Kidney (tissue), 13 donors: ENCODE measurements at regions not wholly inside any gene's neighbourhood (a gene's known extent, or its start where the extent isn't known, plus 50 kb on each side); places are given as distances from the start of the nearest gene placed in this dataset.
A peak's percentile ranks its signal among the peaks of the same experiment; 100 is the strongest.

ENCODE experiments used
- DNase-seq, 5 donors: peaks; one replicate each; pipeline ENCODE4 v3.0.0-alpha.2; 2013 to 2020
- FAIRE-seq: peaks from 2 replicates; lab custom pipeline; 2012; peaks lifted over from hg19 to GRCh38; lab: Jason Lieb, UNC
- H3K27ac ChIP-seq, 2 donors: one replicate each; pipeline ENCODE4 v1.7.0; 2013; ENCODE audit warnings: low read depth in 2 of 2, low read length in 2 of 2, inconsistent platforms in 1 of 2
- H3K27me3 ChIP-seq: one replicate; pipeline ENCODE4 v1.7.1; 2013; ENCODE audit warnings: low read length, inconsistent platforms; ENCODE audit not compliant: control insufficient read depth, insufficient read depth
- H3K36me3 ChIP-seq, 3 donors: one replicate each; pipeline versions ENCODE4 v1.7.0 to v1.7.1; 2013; ENCODE audit warnings: low read length in 3 of 3, control low read depth in 1 of 3, inconsistent platforms in 1 of 3; ENCODE audit not compliant: insufficient read depth in 3 of 3, control insufficient read depth in 2 of 3
- H3K4me1 ChIP-seq, 3 donors: one replicate each; pipeline versions ENCODE4 v1.7.0 to v1.7.1; 2013; ENCODE audit warnings: low read length in 3 of 3, inconsistent platforms in 1 of 3, low read depth in 1 of 3; ENCODE audit not compliant: control insufficient read depth in 2 of 3, insufficient read depth in 2 of 3
- H3K4me3 ChIP-seq, 3 donors: one replicate each; pipeline versions ENCODE4 v1.7.0 to v1.8.1; 2013; ENCODE audit warnings: low read length in 3 of 3, control low read depth in 1 of 3, inconsistent platforms in 1 of 3
- H3K9ac ChIP-seq, 3 donors: one replicate each; pipeline versions ENCODE4 v1.7.0 to v1.7.1; 2013; ENCODE audit warnings: low read length in 3 of 3, control low read depth in 1 of 3, inconsistent platforms in 1 of 3
- H3K9me3 ChIP-seq, 3 donors: one replicate each; pipeline versions ENCODE4 v1.7.0 to v1.7.1; 2013; ENCODE audit warnings: low read length in 3 of 3, control low read depth in 1 of 3, inconsistent platforms in 1 of 3; ENCODE audit not compliant: control insufficient read depth in 2 of 3, insufficient read depth in 1 of 3
- CTCF ChIP-seq: IDR thresholded peaks from 3 replicates; pipeline ENCODE4 v1.5.1; 2012; ENCODE audit warnings: mild to moderate bottlenecking, moderate library complexity, borderline replicate concordance; ENCODE audit not compliant: insufficient read depth; ENCODE audit errors: extremely low read depth
- intact Hi-C: fragments of 100-400 bp; cut with DNase I; formaldehyde crosslinking; loops from one replicate; pipeline ENCODE4 v1.11.1; 2022
- donor health status: control.
- donor health status: control.
- donor health status: control.
- donor health status: control.
- donor health status: control.
- donor health status: DM: yes; HTN: yes; CAD: no.
- donor health status: Normal renal cell carcinoma (clear cell type).

- intact Hi-C loops: no loop called here
- no peak for TF ChIP-seq CTCF
- DNase-seq (no peak), FAIRE-seq (no peak)
- Histone ChIP-seq H3K4me3 (no peak overlapping the region), H3K9ac (no peak overlapping the region), H3K4me1 (no peaks in the 10 kb centered on the region), H3K9me3 (no peaks in the 10 kb centered on the region), H3K36me3 (no peaks in the 10 kb centered on the region), H3K27me3 (no peaks in the 10 kb centered on the region), H3K27ac (no peak overlapping the region)
Observed at GRCh38 chr2:198659096-198659870, 798.5 kb downstream of the SATB2 start.

GRCh38 chr2:198657512-198658121 is 800.1 kb downstream of the SATB2 start:
- peak; percentile 37 for TF ChIP-seq CTCF
- peak in 2 of 5 donors; percentile 15 to 37 for DNase-seq
- FAIRE-seq: no peak

DNA sequence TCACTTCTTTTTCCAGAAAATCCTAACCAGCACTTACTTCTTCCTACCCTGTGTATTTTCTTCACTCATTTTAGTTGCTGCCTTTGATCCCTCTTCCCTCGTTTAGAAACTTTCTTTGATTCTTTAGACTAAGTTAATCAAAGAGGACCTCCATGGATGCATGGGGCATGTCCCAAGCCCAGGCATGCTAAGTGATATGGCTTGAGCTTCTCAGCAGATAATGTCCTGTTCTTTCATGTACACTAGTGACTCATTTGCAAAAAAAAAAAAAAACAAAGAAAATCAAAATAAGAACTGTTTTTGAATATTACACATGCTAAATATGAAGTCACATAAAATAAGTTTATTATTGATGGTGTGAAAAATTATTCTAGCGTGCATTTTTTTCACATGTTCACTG is 800.9 kb downstream of the SATB2 start:
- H3K4me3 ChIP-seq: no peak overlapping the region

More at GRCh38 chr2:198657512-198658121, 800.1 kb downstream of the SATB2 start:
- H3K4me3 ChIP-seq: no peak overlapping the region
- H3K9ac ChIP-seq: no peak overlapping the region
- intact Hi-C loops: no loop called here
- H3K27ac ChIP-seq: no peak overlapping the region
- H3K36me3 ChIP-seq: no peaks in the 10 kb centered on the region
- H3K27me3 ChIP-seq: no peaks in the 10 kb centered on the region
- H3K4me1 ChIP-seq: no peaks in the 10 kb centered on the region
- no peaks in the 10 kb centered on the region for H3K9me3 ChIP-seq

More for the DNA sequence above, 800.9 kb downstream of the SATB2 start:
- no peaks in the 10 kb centered on the region for H3K9me3 ChIP-seq
- intact Hi-C loops: no loop called here
- no peaks in the 10 kb centered on the region for H3K27me3 ChIP-seq
- no peak for DNase-seq
- H3K9ac ChIP-seq: no peak overlapping the region
- H3K36me3 ChIP-seq: no peaks in the 10 kb centered on the region
- no peak for FAIRE-seq
- TF ChIP-seq CTCF: no peak
- H3K27ac ChIP-seq: no peak overlapping the region
- H3K4me1 ChIP-seq: no peaks in the 10 kb centered on the region
